Breast epithelium (tissue), 4 donors: ENCODE measurements at regions not wholly inside any gene's neighbourhood (a gene's known extent, or its start where the extent isn't known, plus 50 kb on each side); places are given as distances from the start of the nearest gene placed in this dataset.

Source experiments
- DNase-seq, 2 donors: peaks; one replicate each; pipeline ENCODE4 v3.0.0-alpha.2; 2019; ENCODE audit warnings: low spot score in 2 of 2
- H3K27ac ChIP-seq, 2 donors: fragments of 200-600 bp; sonication (generic) in 1 of 2; one replicate each; pipeline ENCODE4 v1.5.1; 2016 to 2019; ENCODE audit warnings: mild to moderate bottlenecking in 1 of 2
- H3K27me3 ChIP-seq, 2 donors: fragments of 200-600 bp; sonication (generic) in 1 of 2; one replicate each; pipeline versions ENCODE4 v1.5.1 to v1.6.0; 2017 to 2019; ENCODE audit warnings: control low read depth in 1 of 2, mild to moderate bottlenecking in 1 of 2
- H3K36me3 ChIP-seq: fragments of 200-600 bp; one replicate; pipeline ENCODE4 v1.5.1; 2019
- H3K4me1 ChIP-seq, 2 donors: fragments of 200-600 bp; sonication (generic); one replicate each; pipeline ENCODE4 v1.5.1; 2016 to 2019; ENCODE audit warnings: control low read depth in 1 of 2
- H3K4me3 ChIP-seq, 3 donors: fragments of 200-600 bp; sonication (generic); 1 replicate in 2 of 3; 2 replicates in 1 of 3; pipeline ENCODE4 v1.5.1; 2016 to 2019; ENCODE audit warnings: mild to moderate bottlenecking in 3 of 3, moderate library complexity in 2 of 3
- H3K9me3 ChIP-seq, 2 donors: fragments of 200-600 bp; sonication (generic) in 1 of 2; one replicate each; pipeline ENCODE4 v1.5.1; 2016 to 2019; ENCODE audit warnings: control low read depth in 1 of 2
- POLR2A ChIP-seq: fragments of 450-650 bp; IDR thresholded peaks from one replicate; pipeline ENCODE4 v1.6.1; 2016; ENCODE audit warnings: antibody characterized with exemption, mild to moderate bottlenecking, moderate library complexity
- POLR2AphosphoS5 ChIP-seq, 3 donors: sonication (generic); formaldehyde crosslinking; IDR thresholded peaks; one replicate each; pipeline ENCODE4 v1.6.1; 2017; ENCODE audit warnings: antibody characterized with exemption in 3 of 3
- intact Hi-C: fragments of 100-400 bp; cut with DNase I; formaldehyde crosslinking; loops from one replicate; pipeline ENCODE4 v1.15.1; 2023; ENCODE audit warnings: low total_unique reads
- TF ChIP-seq, protein P1 (sequence below), 3 donors: fragments of 450-650 bp; IDR thresholded peaks; one replicate each; pipeline ENCODE4 v1.5.1; 2016 to 2017; ENCODE audit warnings: antibody characterized with exemption in 3 of 3, mild to moderate bottlenecking in 3 of 3, moderate library complexity in 3 of 3

DNA sequence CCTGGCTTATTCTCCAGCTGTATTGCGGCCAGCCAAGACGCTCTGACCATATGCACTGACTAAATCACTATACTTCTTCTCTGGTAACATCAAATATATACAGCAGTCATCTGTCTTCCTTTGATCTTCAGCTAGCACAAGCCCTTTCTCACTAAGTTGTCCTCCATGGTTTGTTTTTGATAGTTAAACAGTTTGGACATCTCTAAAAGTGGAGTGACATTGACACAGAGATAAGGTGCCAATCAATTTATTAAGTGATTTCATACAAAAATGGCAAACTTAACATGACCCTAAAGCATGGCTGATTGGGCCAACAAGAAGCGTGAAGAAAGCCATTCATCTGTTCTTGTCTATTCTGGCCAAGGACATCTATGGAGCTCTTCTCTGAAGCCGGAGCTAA is 334.9 kb downstream of the NKX6-1 start:
- no peak for TF ChIP-seq POLR2A
- TF ChIP-seq, protein P1, sequence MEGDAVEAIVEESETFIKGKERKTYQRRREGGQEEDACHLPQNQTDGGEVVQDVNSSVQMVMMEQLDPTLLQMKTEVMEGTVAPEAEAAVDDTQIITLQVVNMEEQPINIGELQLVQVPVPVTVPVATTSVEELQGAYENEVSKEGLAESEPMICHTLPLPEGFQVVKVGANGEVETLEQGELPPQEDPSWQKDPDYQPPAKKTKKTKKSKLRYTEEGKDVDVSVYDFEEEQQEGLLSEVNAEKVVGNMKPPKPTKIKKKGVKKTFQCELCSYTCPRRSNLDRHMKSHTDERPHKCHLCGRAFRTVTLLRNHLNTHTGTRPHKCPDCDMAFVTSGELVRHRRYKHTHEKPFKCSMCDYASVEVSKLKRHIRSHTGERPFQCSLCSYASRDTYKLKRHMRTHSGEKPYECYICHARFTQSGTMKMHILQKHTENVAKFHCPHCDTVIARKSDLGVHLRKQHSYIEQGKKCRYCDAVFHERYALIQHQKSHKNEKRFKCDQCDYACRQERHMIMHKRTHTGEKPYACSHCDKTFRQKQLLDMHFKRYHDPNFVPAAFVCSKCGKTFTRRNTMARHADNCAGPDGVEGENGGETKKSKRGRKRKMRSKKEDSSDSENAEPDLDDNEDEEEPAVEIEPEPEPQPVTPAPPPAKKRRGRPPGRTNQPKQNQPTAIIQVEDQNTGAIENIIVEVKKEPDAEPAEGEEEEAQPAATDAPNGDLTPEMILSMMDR (IDR thresholded peaks at IDR 0.05), result no peak
- TF ChIP-seq POLR2AphosphoS5 (IDR thresholded peaks at IDR 0.05), result no peak
- Histone ChIP-seq H3K4me3 (no peak overlapping the region), H3K4me1 (no peaks in the 10 kb centered on the region), H3K27ac (no peak overlapping the region), H3K27me3 (no peaks in the 10 kb centered on the region), H3K36me3 (no peaks in the 10 kb centered on the region), H3K9me3 (no peaks in the 10 kb centered on the region)
- DNase-seq, result no peak
- intact Hi-C loops, result no loop called here

DNA sequence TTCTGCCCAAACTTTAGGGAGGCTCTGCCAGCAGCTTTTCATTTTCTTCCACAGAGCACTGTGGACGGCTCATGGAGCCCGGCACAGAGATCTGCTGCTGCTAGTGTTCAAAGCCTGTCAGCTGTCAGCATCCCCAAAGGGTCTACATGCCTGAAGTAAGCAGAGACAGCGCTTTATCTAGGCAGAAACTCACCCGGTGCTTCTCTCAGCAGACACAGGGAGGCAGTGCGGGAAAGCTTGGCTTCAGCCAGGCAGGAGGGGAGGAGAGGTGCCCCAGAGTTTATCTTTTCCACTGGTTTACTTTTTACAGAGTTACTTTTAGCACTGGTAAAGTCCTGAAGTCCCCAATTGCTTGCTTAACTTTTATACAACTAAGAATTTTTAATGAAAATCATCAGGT is 339.3 kb downstream of the NKX6-1 start:
- H3K36me3 ChIP-seq, result no peaks in the 10 kb centered on the region
- DNase-seq, result no peak
- H3K4me3 ChIP-seq, result no peak overlapping the region
- H3K4me1 ChIP-seq, result no peaks in the 10 kb centered on the region
- intact Hi-C loops, result no loop called here
- no peaks in the 10 kb centered on the region for H3K9me3 ChIP-seq
- H3K27me3 ChIP-seq, result no peaks in the 10 kb centered on the region
- TF ChIP-seq POLR2A (no peak), POLR2AphosphoS5 (IDR thresholded peaks at IDR 0.05) (no peak)
- TF ChIP-seq, protein P1 (IDR thresholded peaks at IDR 0.05), result no peak
- no peak overlapping the region for H3K27ac ChIP-seq

DNA sequence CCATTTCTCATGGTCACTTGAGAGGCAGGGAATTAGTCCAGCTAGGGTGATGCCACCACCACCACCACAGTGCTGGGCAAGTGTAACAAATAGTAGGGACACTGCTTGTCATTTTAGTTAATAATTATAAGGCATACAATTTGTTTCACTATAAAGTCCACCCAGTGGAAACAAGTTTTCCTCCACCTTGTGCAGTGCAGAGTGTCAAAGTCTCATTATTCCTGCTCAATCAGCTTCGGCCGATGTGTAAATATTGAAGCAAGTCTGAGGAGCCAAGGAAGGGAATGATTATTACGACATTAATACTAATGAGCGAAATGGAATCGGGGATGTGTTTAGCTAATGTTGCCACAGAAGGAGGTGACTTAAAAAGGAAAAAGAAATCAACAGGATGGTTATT is 340.4 kb downstream of the NKX6-1 start:
- Histone ChIP-seq H3K27me3 (no peaks in the 10 kb centered on the region), H3K36me3 (no peaks in the 10 kb centered on the region), H3K27ac (no peak overlapping the region), H3K4me3 (no peak overlapping the region), H3K9me3 (no peaks in the 10 kb centered on the region), H3K4me1 (no peaks in the 10 kb centered on the region)
- intact Hi-C loops, result no loop called here
- TF ChIP-seq, protein P1 (IDR thresholded peaks at IDR 0.05), result no peak
- TF ChIP-seq POLR2A (no peak), POLR2AphosphoS5 (IDR thresholded peaks at IDR 0.05) (no peak)
- no peak for DNase-seq

DNA sequence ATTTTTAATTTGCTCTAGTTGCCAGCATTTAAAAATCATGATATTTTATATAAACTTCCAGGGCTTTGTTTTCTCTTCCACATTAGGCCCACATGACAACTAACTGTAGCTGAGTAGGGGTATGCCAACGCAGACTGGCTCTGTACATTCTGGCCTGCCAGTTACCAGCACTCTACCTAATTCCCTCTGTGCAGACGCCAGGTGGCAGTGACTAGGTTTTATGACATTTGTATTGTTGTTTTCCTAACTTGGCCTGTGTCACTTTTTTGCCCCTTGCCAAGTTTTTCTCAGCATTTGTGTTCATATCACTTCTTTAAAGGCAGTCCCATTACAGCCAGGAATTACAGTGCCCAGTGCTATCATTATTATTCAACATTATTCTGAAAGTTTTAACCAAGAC is 347.5 kb downstream of the NKX6-1 start:
- DNase-seq, result no peak
- intact Hi-C loops, result no loop called here
- H3K4me1 ChIP-seq, result no peaks in the 10 kb centered on the region
- H3K4me3 ChIP-seq, result no peak overlapping the region
- H3K36me3 ChIP-seq, result no peaks in the 10 kb centered on the region
- no peak for TF ChIP-seq POLR2AphosphoS5 (IDR thresholded peaks at IDR 0.05)
- TF ChIP-seq POLR2A, result no peak
- TF ChIP-seq, protein P1 (IDR thresholded peaks at IDR 0.05), result no peak
- H3K27me3 ChIP-seq, result no peaks in the 10 kb centered on the region
- H3K9me3 ChIP-seq, result no peaks in the 10 kb centered on the region
- H3K27ac ChIP-seq, result no peak overlapping the region

DNA sequence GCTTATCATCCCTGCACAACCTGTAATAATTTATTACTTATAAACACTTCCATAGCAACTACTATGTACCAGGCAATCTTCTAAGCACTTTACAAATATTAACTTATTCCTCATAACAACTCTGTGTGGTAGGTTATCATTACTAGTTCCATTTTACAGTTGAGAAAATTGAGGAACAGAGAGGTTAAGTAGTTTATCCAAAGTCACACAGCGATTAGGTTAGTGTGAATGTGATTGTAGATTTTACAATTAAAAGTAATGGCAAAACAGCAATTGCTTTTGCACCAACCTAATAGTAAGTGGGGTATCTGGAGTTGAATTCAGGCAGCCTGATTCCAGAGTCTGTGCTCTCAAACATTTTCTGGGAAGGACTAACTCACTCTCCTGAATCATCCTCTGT is 348.9 kb downstream of the NKX6-1 start:
- H3K36me3 ChIP-seq, result no peaks in the 10 kb centered on the region
- no peaks in the 10 kb centered on the region for H3K4me1 ChIP-seq
- no peaks in the 10 kb centered on the region for H3K27me3 ChIP-seq
- no peak overlapping the region for H3K27ac ChIP-seq
- H3K4me3 ChIP-seq, result no peak overlapping the region
- DNase-seq, result no peak
- no peaks in the 10 kb centered on the region for H3K9me3 ChIP-seq
- TF ChIP-seq, protein P1 (IDR thresholded peaks at IDR 0.05), result no peak
- TF ChIP-seq POLR2A (no peak), POLR2AphosphoS5 (IDR thresholded peaks at IDR 0.05) (no peak)
- intact Hi-C loops, result no loop called here
